ENCODE measurements at regions not wholly inside any gene's neighbourhood (a gene's known extent, or its start where the extent isn't known, plus 50 kb on each side); places are given as distances from the start of the nearest gene placed in this dataset.

GRCh38 chr13:62302341-62302740, 886.7 kb upstream of the PCDH20 start:
- TF ChIP-seq POLR2A (IDR thresholded peaks at IDR 0.05; ENCODE audit: low read length) (no peak), GATA1 (IDR thresholded peaks at IDR 0.05; ENCODE audit: low read depth, low read length) (no peak)
- DNase-seq: no peak

- DNase-seq: no peak
- TF ChIP-seq GATA1 (IDR thresholded peaks at IDR 0.05; ENCODE audit: low read depth, low read length) (no peak), POLR2A (IDR thresholded peaks at IDR 0.05; ENCODE audit: low read length) (no peak)
These were observed 884.3 kb upstream of the PCDH20 start for GRCh38 chr13:62299988-62300387.

GRCh38 chr13:62296812-62297211, 881.2 kb upstream of the PCDH20 start:
- TF ChIP-seq POLR2A (IDR thresholded peaks at IDR 0.05; ENCODE audit: low read length) (no peak), GATA1 (IDR thresholded peaks at IDR 0.05; ENCODE audit: low read depth, low read length) (no peak)
- DNase-seq: no peak

GRCh38 chr13:62294244-62294643, 878.6 kb upstream of the PCDH20 start:
- TF ChIP-seq POLR2A (IDR thresholded peaks at IDR 0.05; ENCODE audit: low read length) (no peak), GATA1 (IDR thresholded peaks at IDR 0.05; ENCODE audit: low read depth, low read length) (no peak)
- no peak for DNase-seq

GRCh38 chr13:62292714-62293480, 877.2 kb upstream of the PCDH20 start:
- DNase-seq: no peak
- TF ChIP-seq POLR2A (IDR thresholded peaks at IDR 0.05; ENCODE audit: low read length): no peak
- no peak for TF ChIP-seq GATA1 (IDR thresholded peaks at IDR 0.05; ENCODE audit: low read depth, low read length)

- no peak for TF ChIP-seq GATA1 (IDR thresholded peaks at IDR 0.05; ENCODE audit: low read depth, low read length)
- TF ChIP-seq POLR2A (IDR thresholded peaks at IDR 0.05; ENCODE audit: low read length): no peak
- DNase-seq: no peak
These were observed 874.9 kb upstream of the PCDH20 start for GRCh38 chr13:62290542-62290941.

- DNase-seq: no peak
- no peak for TF ChIP-seq POLR2A (IDR thresholded peaks at IDR 0.05; ENCODE audit: low read length)
- no peak for TF ChIP-seq GATA1 (IDR thresholded peaks at IDR 0.05; ENCODE audit: low read depth, low read length)
These were observed 872.1 kb upstream of the PCDH20 start for GRCh38 chr13:62287764-62288163.

GRCh38 chr13:62280590-62280989, 864.9 kb upstream of the PCDH20 start:
- DNase-seq: no peak
- TF ChIP-seq GATA1 (IDR thresholded peaks at IDR 0.05; ENCODE audit: low read depth, low read length): no peak
- TF ChIP-seq POLR2A (IDR thresholded peaks at IDR 0.05; ENCODE audit: low read length): no peak

- DNase-seq: no peak
- TF ChIP-seq POLR2A (IDR thresholded peaks at IDR 0.05; ENCODE audit: low read length) (no peak), GATA1 (IDR thresholded peaks at IDR 0.05; ENCODE audit: low read depth, low read length) (no peak)
These were observed 862.6 kb upstream of the PCDH20 start for GRCh38 chr13:62278271-62278670.

GRCh38 chr13:62251734-62252133, 836.1 kb upstream of the PCDH20 start:
- DNase-seq: no peak
- TF ChIP-seq POLR2A (IDR thresholded peaks at IDR 0.05; ENCODE audit: low read length): no peak
- TF ChIP-seq GATA1 (IDR thresholded peaks at IDR 0.05; ENCODE audit: low read depth, low read length): no peak

GRCh38 chr13:62250501-62251201, 835.0 kb upstream of the PCDH20 start:
- TF ChIP-seq POLR2A (IDR thresholded peaks at IDR 0.05; ENCODE audit: low read length) (no peak), GATA1 (IDR thresholded peaks at IDR 0.05; ENCODE audit: low read depth, low read length) (no peak)
- DNase-seq: no peak

GRCh38 chr13:62246581-62246980, 830.9 kb upstream of the PCDH20 start:
- no peak for DNase-seq
- no peak for TF ChIP-seq POLR2A (IDR thresholded peaks at IDR 0.05; ENCODE audit: low read length)
- no peak for TF ChIP-seq GATA1 (IDR thresholded peaks at IDR 0.05; ENCODE audit: low read depth, low read length)

- no peak for DNase-seq
- TF ChIP-seq GATA1 (IDR thresholded peaks at IDR 0.05; ENCODE audit: low read depth, low read length): no peak
- no peak for TF ChIP-seq POLR2A (IDR thresholded peaks at IDR 0.05; ENCODE audit: low read length)
These were observed 827.5 kb upstream of the PCDH20 start for GRCh38 chr13:62243106-62243505.

GRCh38 chr13:62234780-62235440, 819.3 kb upstream of the PCDH20 start:
- no peak for TF ChIP-seq POLR2A (IDR thresholded peaks at IDR 0.05; ENCODE audit: low read length)
- TF ChIP-seq GATA1 (IDR thresholded peaks at IDR 0.05; ENCODE audit: low read depth, low read length): no peak
- no peak for DNase-seq
